Activated B cell treated with CpG ODN at 0.5 μM for 24 hours (primary cell): ENCODE measurements at regions not wholly inside any gene's neighbourhood (a gene's known extent, or its start where the extent isn't known, plus 50 kb on each side); places are given as distances from the start of the nearest gene placed in this dataset.
"Not testable (repeated sequence)": the region's sequence is repeated elsewhere in the genome, so short reads cannot be mapped to it uniquely, and the experiment has no call there.

Experiments
- ATAC-seq: fragments of 200-7000 bp; cut with Tn5 transposase; one replicate; pipeline ENCODE4 v1.10.0; 2021; ENCODE audit warnings: low read depth, mild to moderate bottlenecking, moderate library complexity
- CTCF ChIA-PET: fragments of 350-600 bp; sonication (Branson Sonifier 250); formaldehyde crosslinking; loops from one replicate; lab custom pipeline; 2021; ENCODE audit warnings: antibody characterized with exemption; lab: Charles Lee
- POLR2A ChIA-PET: fragments of 350-600 bp; sonication (Branson Sonifier 250); formaldehyde crosslinking; loops from one replicate; lab custom pipeline; 2021; ENCODE audit warnings: antibody characterized with exemption; lab: Charles Lee
- DNase-seq: peaks from one replicate; pipeline ENCODE4 v3.0.0; 2022
- H3K27ac Mint-ChIP-seq: one replicate; pipeline ENCODE4 v1.8.0; 2020; ENCODE audit warnings: mixed read lengths
- H3K27me3 Mint-ChIP-seq: one replicate; pipeline ENCODE4 v1.8.0; 2021; ENCODE audit warnings: mixed read lengths
- H3K36me3 Mint-ChIP-seq: one replicate; pipeline ENCODE4 v1.8.0; 2021; ENCODE audit warnings: low read depth, mixed read lengths
- H3K4me1 Mint-ChIP-seq: one replicate; pipeline ENCODE4 v1.8.0; 2021; ENCODE audit warnings: mixed read lengths
- H3K4me3 Mint-ChIP-seq: one replicate; pipeline ENCODE4 v1.8.0; 2020; ENCODE audit warnings: mild to moderate bottlenecking, mixed read lengths
- H3K9me3 Mint-ChIP-seq: one replicate; pipeline ENCODE4 v1.8.0; 2020; ENCODE audit warnings: mixed read lengths
- intact Hi-C: fragments of 100-400 bp; cut with micrococcal nuclease; formaldehyde crosslinking; loops from one replicate; pipeline ENCODE4 v1.15.1; 2024
- TF ChIP-seq, protein P1 (sequence below): fragments of 200-600 bp; IDR thresholded peaks from one replicate; pipeline ENCODE4 v1.8.0; 2022; ENCODE audit warnings: antibody characterized with exemption, mild to moderate bottlenecking

DNA sequence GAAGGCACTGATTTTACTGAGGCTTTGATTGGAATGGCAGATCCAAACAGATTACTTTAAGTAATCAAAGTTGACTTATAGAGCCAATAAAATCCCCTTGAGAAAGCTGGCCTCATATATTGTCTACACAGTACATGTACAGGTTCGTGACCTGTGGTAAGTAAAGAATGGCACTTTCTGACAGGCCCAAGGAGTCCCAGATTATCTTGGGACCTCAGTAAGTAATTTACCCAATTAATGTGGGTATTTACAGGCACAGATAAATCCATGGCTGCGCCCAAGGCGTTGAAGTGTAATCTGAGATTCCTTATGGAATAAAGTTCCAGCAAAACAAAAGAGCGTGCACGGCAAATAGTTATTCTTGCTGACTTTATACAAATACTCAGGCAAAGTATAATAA, 62.4 kb downstream of the PAGE2 start:
- no peak overlapping the region for H3K4me3 Mint-ChIP-seq
- H3K27ac Mint-ChIP-seq = no peak overlapping the region
- intact Hi-C loops = no loop called here
- POLR2A ChIA-PET = no interaction called here
- H3K4me1 Mint-ChIP-seq = no peaks in the 10 kb centered on the region
- H3K36me3 Mint-ChIP-seq = peaks cover 5% of the 10 kb centered on the region
- ATAC-seq (no peak), DNase-seq (no peak)
- CTCF ChIA-PET = no interaction called here
- TF ChIP-seq, protein P1, sequence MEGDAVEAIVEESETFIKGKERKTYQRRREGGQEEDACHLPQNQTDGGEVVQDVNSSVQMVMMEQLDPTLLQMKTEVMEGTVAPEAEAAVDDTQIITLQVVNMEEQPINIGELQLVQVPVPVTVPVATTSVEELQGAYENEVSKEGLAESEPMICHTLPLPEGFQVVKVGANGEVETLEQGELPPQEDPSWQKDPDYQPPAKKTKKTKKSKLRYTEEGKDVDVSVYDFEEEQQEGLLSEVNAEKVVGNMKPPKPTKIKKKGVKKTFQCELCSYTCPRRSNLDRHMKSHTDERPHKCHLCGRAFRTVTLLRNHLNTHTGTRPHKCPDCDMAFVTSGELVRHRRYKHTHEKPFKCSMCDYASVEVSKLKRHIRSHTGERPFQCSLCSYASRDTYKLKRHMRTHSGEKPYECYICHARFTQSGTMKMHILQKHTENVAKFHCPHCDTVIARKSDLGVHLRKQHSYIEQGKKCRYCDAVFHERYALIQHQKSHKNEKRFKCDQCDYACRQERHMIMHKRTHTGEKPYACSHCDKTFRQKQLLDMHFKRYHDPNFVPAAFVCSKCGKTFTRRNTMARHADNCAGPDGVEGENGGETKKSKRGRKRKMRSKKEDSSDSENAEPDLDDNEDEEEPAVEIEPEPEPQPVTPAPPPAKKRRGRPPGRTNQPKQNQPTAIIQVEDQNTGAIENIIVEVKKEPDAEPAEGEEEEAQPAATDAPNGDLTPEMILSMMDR = no peak
- no peaks in the 10 kb centered on the region for H3K27me3 Mint-ChIP-seq
- H3K9me3 Mint-ChIP-seq = no peaks in the 10 kb centered on the region

DNA sequence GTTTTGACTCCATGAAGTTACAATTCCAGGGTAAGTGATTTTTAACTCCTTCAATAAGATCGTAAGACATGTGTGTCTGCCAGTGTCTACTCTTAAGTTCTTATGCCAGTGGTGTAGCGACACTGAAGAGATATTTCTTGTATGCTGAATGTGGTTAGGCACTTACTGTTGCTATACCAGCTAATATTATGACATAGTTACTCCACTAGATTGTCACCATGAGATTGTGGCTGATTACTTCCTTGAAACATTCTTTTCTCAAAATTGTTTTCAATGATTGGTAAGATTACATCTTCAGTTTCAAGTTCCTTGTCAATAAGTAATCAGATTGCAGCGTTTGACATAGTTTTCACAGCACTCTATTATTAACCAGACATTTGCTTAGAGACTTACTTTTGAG, 60.6 kb upstream of the PAGE5 start:
- no peak overlapping the region for H3K4me3 Mint-ChIP-seq
- POLR2A ChIA-PET = interaction anchor here (0.5 to 1.4 kb wide), 2 partner anchors 25 to 1117 kb away, joined by 3 read pairs; no protein-coding TSS in a partner anchor
- TF ChIP-seq, protein P1 = no peak
- no peaks in the 10 kb centered on the region for H3K9me3 Mint-ChIP-seq
- H3K4me1 Mint-ChIP-seq = peaks cover 11% of the 10 kb centered on the region
- H3K36me3 Mint-ChIP-seq = peaks cover 6% of the 10 kb centered on the region
- CTCF ChIA-PET = no interaction called here
- ATAC-seq (no peak), DNase-seq (no peak)
- intact Hi-C loops = no loop called here
- H3K27ac Mint-ChIP-seq = no peak overlapping the region
- no peaks in the 10 kb centered on the region for H3K27me3 Mint-ChIP-seq

DNA sequence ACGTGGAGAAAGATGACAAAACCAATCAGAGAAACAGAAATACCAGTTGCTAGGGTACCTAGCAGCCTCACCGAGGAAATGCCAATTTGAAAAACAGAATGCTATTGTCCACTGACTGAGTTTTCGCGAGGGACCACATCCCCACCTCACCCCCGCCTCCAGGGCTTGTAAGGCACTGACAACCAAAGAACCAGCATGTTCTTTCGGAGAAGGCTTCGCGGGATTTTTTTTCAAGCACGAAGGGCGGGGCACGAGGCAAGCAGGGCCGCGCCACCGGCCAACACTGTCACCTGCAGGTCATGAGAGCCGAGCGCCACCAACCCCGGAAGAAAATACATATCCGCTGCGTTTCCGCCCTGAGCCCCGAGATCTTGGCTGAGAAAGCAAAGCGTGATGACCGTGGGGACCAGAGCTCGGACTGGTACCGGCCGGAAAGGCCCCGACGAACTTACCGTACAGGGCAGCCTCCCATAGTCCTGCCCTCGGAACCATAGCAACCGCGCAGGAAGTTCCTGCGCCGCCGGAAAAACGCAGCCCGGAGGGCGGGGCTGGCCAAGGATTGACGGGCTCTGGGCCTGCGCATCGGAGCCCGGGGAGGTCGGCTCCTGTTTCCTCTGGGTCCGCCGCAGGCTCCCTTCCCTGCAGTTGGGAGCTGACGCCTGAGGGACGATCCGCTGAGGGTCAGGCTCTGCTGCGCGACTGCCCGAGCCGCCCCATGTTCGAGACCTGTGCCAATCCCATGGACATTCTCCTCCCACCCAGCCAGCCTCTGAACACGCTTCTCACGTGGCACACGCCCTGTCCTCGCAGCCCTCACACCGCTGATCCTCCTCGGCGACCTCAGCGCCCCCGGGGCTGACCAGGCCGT, 59.2 kb upstream of the PAGE5 start:
- Mint-ChIP-seq H3K27me3 (no peaks in the 10 kb centered on the region), H3K36me3 (peaks cover 2% of the 10 kb centered on the region), H3K4me1 (peaks cover 11% of the 10 kb centered on the region), H3K27ac (peak overlapping the region; percentile 94), H3K4me3 (peak overlapping the region; percentile 89), H3K9me3 (no peaks in the 10 kb centered on the region)
- TF ChIP-seq, protein P1 = no peak
- DNase-seq (peak; percentile 81), ATAC-seq (peak; percentile 93)
- intact Hi-C loops = loop anchor here (1.0 to 10.0 kb wide), 15 partner anchors 17 to 1476 kb away; partner anchors contain the start of genes APEX2, FAM120C, GNL3L and HUWE1
- POLR2A ChIA-PET = interaction anchor here (0.8 to 1.9 kb wide), 12 partner anchors 11 to 1936 kb away, joined by 3 to 20 read pairs (median 3); partner anchors contain the start of genes APEX2, KDM5C, MAGEH1 and PHF8
- CTCF ChIA-PET = interaction anchor here (0.7 to 0.9 kb wide), 2 partner anchors 184 to 1848 kb away, joined by 3 read pairs; no protein-coding TSS in a partner anchor

DNA sequence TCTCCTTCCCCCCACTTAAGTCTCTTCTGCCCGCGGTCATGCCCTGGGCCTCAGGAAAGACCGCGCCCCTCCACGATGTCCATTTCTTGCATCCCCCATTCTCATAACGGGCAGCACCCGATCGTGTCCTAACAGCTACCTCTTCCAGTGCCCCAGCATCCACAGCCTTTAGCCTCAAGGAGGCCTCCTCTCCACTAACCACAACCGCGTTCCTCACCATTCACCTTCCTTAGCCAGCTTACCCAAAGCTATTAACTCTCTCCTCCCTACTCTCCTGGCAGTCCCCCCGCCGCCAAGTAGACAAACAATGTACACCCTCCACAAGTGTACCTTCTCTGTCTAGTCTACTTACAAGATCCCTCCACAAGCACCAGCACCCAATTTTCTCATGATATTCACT, 58.6 kb upstream of the PAGE5 start:
- TF ChIP-seq, protein P1 = no peak
- Mint-ChIP-seq H3K36me3 (peaks cover 2% of the 10 kb centered on the region), H3K27ac (peak overlapping the region; percentile 94), H3K27me3 (no peaks in the 10 kb centered on the region), H3K4me3 (peak overlapping the region; percentile 89), H3K4me1 (peaks cover 11% of the 10 kb centered on the region), H3K9me3 (no peaks in the 10 kb centered on the region)
- no peak for ATAC-seq
- intact Hi-C loops = loop anchor here (1.0 to 10.0 kb wide), 15 partner anchors 17 to 1477 kb away; partner anchors contain the start of genes APEX2, FAM120C, GNL3L and HUWE1
- DNase-seq = no peak
- POLR2A ChIA-PET = interaction anchor here (0.8 to 1.9 kb wide), 10 partner anchors 11 to 1936 kb away, joined by 3 to 20 read pairs (median 4); partner anchors contain the start of genes APEX2, KDM5C, MAGEH1 and PHF8
- CTCF ChIA-PET = interaction anchor here (0.7 kb wide), 1 partner anchor 1849 kb away, joined by 3 read pairs; no protein-coding TSS in a partner anchor

DNA sequence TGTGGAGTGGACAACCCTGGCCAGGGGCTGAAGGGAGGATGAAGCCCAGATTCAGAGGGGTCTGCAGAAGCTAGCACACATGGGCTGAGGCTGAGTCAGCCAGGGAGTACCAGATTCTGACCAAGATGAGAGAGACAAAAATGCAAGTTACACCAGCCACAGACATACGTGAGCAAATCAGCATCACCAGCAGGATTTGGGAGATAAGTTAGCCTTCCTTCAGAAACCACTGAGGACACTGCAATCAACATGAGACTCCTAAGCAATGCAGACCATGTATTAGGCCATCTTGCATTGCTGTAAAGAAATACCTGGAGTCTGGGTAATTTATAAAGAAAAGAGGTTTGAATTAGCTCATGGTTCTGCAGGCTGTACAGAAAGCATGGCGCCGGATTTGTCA, 57.0 kb upstream of the PAGE5 start:
- H3K4me1 Mint-ChIP-seq = peaks cover 11% of the 10 kb centered on the region
- no peak overlapping the region for H3K4me3 Mint-ChIP-seq
- no peaks in the 10 kb centered on the region for H3K9me3 Mint-ChIP-seq
- ChIA-PET CTCF (no interaction called here), POLR2A (no interaction called here)
- H3K36me3 Mint-ChIP-seq = peaks cover 2% of the 10 kb centered on the region
- TF ChIP-seq, protein P1 = no peak
- DNase-seq (no peak), ATAC-seq (no peak)
- H3K27ac Mint-ChIP-seq = no peak overlapping the region
- H3K27me3 Mint-ChIP-seq = no peaks in the 10 kb centered on the region
- intact Hi-C loops = loop anchor here (5.0 to 10.0 kb wide), 5 partner anchors 106 to 1478 kb away; partner anchors contain the start of genes GNL3L, HUWE1, TSR2 and UBQLN2

DNA sequence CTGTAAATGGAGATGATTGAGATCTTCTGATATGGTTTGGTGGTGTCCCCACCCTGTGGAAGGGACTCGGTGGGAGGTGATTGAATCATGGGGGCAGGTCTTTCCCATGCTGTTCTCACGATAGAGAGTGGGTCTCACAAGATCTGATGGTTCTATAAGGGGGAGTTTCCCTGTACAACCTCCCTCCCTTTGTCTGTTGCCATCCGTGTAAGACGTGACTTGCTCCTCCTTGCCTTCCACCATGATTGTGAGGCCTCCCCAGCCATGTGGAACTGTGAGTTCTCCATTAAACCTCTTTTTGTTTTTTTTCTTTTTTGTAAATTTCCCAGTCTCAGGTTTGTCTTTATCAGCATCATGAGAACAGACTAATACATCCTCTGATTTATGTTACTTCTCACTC, 55.1 kb upstream of the PAGE5 start:
- POLR2A ChIA-PET, H3K9me3 Mint-ChIP-seq, DNase-seq, ATAC-seq, H3K27me3 Mint-ChIP-seq, H3K27ac Mint-ChIP-seq, H3K4me3 Mint-ChIP-seq, H3K36me3 Mint-ChIP-seq, CTCF ChIA-PET: not testable (repeated sequence)
- intact Hi-C loops = loop anchor here (10.0 kb wide), 3 partner anchors 630 to 1480 kb away; partner anchors contain the start of genes GNL3L, HUWE1 and UBQLN2
- H3K4me1 Mint-ChIP-seq = peaks cover 15% of the 10 kb centered on the region
